ENCODE measurements at regions not wholly inside any gene's neighbourhood (a gene's known extent, or its start where the extent isn't known, plus 50 kb on each side); places are given as distances from the start of the nearest gene placed in this dataset.

DNA sequence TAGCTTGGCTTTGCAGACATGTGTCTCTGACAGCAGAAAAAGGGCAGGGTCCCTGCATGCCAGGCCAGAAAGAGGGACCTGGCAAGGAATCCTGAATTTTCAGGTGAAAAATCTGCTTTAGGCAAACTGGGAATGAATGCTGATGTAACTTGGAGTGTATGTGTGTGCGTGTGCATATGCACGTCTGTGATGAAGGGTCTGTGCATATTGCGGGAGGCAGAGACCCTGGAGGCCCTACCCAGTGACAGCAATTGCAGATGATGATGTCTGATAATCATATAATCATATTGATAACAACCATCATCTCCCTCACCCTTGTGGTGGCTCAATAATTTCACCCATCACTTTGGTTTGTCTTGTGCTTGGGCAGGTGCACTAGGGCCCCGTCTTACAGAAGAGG lies 80.7 kb upstream of the SDK2 start:
- DNase-seq, result no peak

- no peak for DNase-seq
Measured at GRCh38 chr17:73725794-73726515, 81.7 kb upstream of the SDK2 start.

GRCh38 chr17:73727941-73728340 lies 83.7 kb upstream of the SDK2 start:
- DNase-seq, result no peak

GRCh38 chr17:73729101-73729500 lies 84.9 kb upstream of the SDK2 start:
- DNase-seq, result no peak

GRCh38 chr17:73731733-73732132 lies 87.5 kb upstream of the SDK2 start:
- DNase-seq, result no peak

DNA sequence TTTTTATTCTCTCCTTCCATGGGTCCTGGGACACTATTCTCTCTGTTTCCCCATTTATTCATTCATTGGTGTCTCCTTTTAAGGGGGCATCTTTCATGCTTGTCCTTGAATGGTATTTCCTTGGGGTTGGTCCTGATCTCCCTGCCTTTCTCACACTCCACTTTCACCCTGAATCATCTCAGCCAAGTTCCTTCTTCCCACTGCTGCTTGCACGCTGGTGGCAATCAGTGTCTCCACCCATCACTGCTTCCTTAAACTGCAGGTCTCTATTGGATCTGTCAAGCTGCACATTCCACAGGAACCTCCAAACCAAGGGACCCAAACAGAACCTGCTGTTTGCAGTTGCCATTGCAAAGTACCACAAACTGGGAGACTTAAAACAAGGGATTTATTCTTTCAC lies 89.3 kb upstream of the SDK2 start:
- no peak for DNase-seq

- DNase-seq, result no peak
Measured at GRCh38 chr17:73735245-73735644, 91.0 kb upstream of the SDK2 start.

DNA sequence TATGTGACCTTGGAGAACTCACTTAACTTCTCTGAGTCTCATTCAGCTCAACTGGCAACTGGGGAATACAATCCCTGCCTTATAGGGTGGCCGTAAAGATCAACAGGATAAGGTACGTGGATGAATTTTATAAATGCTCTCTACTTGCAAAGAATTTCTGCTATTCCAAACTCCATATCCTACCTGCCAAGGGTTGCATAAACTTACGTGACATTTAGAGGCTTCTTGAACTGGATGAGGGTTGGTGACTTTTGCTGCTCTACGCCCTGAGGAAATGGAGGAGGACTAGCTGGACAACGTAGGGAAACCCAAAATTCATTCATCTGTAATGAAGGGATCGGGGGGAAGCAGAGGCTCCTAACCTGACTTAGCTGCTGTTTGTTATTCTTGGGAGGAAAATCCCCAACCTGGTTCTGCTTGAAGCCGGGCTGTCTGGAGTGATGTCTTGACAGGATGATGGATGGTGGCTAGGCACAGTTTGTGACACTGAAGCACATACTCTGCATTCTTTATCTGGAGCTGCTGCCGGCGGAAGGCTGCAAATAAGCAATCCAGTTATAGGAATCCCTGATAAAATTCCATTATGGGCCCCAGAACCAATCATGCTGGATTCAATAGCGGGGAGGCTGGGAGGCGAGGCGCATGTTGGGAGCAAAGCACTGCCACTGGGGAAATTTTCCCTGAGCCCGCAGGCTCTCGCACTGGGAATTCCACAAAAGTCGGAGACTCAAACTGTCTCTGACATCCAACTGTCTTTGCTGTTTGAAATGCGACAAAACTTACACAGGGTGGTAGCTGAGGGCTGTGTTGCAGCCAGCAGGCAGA lies 94.7 kb upstream of the SDK2 start:
- no peak for DNase-seq

DNA sequence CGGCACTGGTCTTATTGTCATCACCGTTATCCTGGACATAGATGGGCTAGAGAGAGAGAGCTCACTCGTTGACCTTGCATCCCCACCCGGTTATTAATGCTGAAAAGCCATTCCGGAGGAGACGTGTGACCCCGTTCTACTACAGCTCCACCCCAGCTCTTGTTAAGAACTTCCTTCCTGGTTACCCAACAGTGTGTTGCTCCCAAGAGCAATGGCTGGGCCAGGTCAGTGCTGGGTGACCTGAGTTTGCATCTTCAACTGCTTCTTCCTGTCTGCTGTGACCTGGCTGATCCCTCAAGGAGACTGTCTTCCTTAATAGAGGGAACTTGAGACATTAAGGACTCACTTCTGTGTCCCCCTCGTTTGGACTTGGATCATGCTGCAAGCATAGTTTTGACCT lies 96.1 kb upstream of the SDK2 start:
- DNase-seq, result no peak

DNA sequence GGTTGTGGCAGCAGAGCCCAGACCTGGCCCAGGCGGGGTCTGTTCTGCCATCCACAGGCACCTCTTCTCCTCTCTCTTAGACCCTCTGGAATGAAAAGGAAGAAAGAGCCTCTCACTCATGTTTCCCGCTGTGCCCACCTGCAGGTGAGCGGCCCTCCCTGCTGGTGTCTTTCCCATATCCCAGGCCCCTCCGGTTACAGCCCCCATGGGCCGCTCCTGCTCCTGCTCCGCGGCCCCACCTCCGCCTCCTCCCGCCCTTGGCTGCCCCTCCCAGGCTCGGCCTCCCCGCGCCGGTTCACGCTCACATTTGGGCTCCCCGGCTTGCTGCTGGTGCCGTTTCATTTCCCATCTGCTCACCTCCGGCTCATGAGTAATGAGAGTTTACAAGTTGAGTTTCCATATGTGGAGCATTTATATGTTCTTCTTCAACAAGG lies 98.7 kb upstream of the SDK2 start:
- no peak for DNase-seq

DNA sequence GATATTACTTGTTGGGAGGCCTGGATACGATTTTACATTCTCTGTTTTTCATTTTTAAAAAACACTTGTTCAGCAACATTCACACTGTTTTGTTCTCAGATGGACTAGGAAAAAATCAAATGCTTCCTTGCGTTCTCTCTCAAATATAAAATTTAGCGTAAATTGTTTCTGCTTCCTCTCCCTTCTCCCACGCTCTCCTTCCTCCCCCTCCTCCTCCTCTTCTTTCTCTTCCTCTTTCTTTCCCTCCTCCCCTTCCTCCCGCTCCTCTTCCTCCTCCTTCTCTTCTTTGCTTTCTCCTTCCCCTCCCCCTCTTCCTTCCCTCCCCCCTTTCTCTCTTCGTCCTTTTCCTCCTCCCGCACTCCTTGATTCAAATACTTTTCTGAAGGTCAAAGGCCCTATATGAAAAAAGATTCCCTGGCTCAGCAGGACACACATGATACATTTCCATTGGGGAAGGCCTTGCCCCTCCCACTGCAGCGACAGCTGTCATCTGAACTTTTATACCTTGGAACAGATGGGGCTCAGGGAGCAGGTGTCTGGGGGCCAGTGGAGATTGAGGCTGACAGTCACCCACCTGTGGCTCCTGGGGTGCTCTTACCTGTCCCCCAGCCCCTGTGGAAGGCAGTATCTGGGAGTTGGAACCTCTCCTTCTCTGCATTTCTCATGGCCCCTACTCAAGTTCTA lies 99.4 kb upstream of the SDK2 start:
- DNase-seq, result no peak

DNA sequence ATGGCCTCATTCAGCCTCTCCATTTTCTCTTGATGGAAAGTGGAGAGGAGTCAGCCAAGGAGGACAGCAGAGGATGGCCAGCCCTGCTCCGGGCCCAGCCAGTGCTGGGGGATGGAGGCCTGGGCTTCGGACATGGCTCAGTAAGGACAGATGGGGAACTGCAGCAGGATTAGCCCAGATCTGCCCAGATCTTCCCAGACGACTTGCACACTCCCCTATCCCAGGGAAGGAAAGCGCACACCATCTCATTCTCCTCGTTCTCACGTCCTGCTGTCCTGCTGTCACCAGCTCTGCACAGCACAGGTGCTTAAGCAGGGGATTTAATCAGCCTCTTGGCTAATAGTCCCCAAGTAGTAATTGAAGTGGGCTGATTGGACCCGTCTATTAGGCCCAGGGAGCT lies 100.2 kb upstream of the SDK2 start:
- DNase-seq, result no peak

GRCh38 chr17:73746314-73747073 lies 102.2 kb upstream of the SDK2 start:
- no peak for DNase-seq

DNA sequence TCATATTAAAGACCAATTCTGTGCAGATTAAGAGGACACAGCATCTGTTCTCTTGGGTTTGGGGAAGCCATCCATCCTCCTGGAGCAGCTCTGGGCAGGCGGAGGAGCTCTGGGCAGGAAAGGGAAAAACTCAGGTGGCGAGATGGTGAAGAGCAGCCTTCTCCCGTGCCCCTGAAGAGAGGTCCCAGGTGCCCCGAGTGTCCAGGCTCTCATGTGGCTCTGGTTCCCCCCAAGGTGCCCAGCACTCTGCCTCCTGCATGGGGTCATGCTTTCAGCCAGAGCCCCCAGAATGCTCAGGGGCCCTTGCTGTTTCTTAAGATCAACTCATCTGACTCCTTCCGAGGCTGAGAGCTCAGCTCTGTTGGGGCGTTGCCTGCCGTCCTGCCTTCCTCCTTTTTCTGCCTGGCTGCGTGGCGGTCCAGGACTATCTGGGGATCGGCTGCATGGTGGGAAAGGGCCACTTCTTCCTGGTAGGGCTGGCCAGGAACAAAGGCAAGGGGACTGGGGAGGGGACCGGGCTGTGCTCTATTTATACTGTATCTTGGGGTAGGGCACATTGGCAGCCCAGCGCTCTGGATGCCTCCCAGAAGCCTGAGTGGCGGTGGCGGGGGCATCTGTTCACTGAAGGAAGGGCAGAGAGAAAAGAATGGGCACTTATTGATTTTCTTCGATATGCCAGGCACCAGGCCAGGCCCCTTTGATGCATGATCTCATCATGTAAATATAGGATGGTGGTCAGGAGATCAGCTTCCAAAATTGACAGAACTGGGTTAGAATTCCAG lies 103.2 kb upstream of the SDK2 start:
- DNase-seq, result no peak

DNA sequence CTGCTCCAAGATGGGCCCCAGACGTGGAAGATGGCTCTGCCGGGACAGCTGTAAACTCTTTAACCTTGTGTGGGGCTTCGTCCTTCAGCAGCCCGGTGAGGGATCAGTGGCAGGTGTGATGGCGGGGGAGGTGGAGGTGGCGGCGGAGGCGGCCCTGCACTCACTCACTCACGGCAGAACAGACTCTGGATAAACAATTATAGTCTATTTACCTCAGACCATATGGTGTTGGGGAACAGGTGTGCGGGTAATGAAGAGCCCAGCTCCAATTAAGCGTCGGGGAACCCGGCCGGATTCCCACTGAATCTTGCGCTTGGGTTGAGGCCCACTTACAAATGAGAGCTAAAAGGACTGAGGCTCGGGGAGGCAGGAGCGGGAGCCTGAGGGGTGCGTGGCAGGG lies 104.3 kb upstream of the SDK2 start:
- DNase-seq, result no peak

DNA sequence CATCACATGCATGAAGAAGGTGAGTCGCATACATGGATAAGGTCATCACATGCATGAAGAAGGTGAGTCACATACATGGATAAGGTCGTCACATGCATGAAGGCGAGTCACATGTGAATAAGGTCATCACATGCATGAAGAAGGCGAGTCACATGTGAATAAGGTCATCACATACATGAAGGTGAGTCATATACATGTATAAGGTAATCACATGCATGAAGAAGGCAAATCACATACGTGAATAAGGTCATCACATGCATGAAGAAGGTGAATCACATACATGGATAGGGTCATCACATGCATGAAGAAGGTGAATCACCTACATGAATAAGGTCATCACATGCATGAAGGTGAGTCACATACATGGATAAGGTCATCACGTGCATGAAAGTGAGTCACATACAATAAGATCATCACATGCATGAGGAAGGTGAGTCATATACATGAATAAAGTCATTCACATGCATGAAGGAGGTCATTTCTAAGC lies 105.1 kb upstream of the SDK2 start:
- no peak for DNase-seq

DNA sequence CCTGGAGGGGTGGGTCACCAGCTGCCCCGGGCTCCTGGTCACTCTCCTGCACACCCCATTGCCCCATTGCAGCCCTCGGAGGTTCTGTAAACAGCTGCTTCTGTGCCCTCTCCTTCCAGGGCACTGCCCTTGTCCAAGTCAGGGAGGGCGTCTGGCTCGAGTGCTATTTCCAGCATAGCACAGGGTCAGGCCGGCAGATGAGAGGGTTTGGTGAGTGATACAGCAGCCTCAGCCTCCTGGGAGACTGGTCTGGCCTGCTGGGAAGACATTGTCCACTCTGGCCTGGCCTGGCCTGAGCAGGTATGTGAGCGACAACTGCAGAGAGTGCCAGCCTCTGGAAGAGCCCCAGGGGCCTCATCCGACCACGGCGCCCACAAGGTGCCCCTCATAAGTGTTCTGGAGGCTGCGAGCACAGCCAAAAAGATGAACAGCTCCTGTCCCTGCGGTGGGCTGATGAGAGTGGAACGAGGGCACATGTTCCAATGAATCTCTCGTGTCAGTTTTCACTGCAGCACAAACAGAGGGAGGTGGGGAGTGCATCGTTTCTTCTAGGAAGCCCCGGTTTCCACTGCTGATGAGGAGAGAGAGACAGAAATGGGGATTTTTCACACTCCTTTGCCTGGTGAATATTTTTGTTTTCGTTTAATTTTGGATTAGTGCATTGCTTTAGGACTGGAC lies 105.8 kb upstream of the SDK2 start:
- DNase-seq, result no peak

GRCh38 chr17:73750975-73751374 lies 106.7 kb upstream of the SDK2 start:
- no peak for DNase-seq

DNA sequence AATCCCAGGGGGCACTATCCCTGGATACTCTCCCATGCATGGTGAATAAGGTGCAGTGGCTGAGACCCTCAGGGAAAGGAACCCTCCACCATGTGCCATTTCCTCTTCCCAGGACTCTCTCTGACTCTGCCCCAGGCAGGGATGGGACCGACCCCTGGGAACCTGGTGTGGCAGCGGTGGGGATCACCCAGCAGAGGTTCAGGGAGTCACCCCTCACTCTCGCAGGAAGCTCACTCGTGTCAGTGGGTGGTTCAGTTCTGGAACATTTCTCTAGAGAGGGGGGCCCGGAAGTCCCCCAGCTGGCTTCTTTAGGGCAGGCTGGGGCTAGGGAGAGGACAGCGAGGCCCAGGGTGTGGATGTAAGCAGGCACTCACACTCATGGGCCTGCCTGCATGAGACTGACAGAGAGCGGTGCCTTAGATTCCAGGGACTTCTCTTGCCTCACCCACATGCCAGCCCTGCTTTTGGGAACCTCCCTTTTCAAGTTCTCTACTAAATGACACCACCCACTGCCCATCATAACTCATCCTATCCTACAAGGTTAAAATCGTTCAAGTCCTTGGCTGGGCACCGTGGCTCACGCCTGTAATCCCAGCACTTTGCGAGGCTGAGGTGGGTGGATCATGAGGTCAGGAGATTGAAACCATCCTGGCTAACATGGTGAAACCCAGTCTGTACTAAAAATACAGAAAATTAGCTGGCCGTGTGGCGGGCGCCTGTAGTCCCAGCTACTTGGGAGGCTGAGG lies 109.7 kb upstream of the SDK2 start:
- DNase-seq, result no peak

DNA sequence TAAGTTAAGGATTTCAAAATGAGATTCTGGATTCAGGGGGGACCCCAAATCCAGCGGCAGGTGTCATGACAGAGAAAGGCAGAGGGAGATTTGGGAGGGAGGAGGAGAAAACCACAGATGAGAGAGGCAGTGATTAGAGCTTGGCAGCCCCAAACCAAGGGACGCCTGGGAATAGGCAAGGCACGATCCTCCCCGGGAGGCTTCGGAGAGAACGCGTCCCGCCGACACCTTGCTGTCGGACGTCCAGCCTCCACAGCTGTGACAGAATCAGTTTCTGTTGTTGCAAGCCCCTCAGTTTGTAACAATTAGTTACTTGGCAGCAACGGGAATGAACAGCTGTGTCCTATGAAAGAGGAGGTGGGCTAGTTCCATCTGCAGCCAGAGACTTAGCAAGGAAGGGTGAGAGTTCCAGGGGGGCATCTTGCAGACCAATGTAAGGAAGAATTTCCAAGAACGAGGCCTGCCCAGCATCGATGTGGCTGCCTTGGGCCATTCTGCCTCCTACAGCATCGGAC lies 110.7 kb upstream of the SDK2 start:
- no peak for DNase-seq

GRCh38 chr17:73757420-73757819 lies 113.2 kb upstream of the SDK2 start:
- no peak for DNase-seq

Data from activated effector memory CD4-positive, alpha-beta T cell treated with anti-CD3 and anti-CD28 coated beads, Interleukin-2, amount 50 U/mL, for 16 hours (primary cell).